Loucy (cell line): ENCODE measurements at regions not wholly inside any gene's neighbourhood (a gene's known extent, or its start where the extent isn't known, plus 50 kb on each side); places are given as distances from the start of the nearest gene placed in this dataset.

Source experiments
- EZH2phosphoT487 ChIP-seq: fragments of 200-600 bp; IDR thresholded peaks from 2 replicates; pipeline ENCODE4 v1.6.1; 2018; ENCODE audit warnings: antibody characterized with exemption, mild to moderate bottlenecking, moderate library complexity, borderline replicate concordance
- TF ChIP-seq, protein P1 (sequence below): fragments of 200-600 bp; sonication (generic); conservative IDR thresholded peaks from 2 replicates; pipeline ENCODE4 v1.5.1; 2014; ENCODE audit warnings: mild to moderate bottlenecking, antibody characterized with exemption, low read length

DNA sequence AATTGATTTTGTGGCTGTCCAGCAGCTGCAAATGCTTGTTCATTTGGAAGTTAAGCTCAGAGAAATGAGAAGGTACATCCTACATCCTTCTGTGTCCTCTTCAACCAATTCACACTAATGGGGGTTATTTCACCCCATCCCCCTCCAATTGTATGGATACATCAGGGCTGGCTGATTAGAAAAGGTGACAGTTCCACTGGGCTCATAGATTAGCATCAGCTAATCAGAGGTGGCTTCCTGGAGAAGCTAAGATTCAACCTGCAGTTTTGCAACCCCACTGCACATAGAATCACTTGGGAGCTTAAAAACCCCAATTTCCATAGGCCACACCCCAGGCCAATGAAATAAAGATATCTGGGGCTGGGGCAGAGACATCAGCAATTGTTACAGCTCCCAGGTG, 217.7 kb upstream of the TLE3 start:
- TF ChIP-seq, protein P1, sequence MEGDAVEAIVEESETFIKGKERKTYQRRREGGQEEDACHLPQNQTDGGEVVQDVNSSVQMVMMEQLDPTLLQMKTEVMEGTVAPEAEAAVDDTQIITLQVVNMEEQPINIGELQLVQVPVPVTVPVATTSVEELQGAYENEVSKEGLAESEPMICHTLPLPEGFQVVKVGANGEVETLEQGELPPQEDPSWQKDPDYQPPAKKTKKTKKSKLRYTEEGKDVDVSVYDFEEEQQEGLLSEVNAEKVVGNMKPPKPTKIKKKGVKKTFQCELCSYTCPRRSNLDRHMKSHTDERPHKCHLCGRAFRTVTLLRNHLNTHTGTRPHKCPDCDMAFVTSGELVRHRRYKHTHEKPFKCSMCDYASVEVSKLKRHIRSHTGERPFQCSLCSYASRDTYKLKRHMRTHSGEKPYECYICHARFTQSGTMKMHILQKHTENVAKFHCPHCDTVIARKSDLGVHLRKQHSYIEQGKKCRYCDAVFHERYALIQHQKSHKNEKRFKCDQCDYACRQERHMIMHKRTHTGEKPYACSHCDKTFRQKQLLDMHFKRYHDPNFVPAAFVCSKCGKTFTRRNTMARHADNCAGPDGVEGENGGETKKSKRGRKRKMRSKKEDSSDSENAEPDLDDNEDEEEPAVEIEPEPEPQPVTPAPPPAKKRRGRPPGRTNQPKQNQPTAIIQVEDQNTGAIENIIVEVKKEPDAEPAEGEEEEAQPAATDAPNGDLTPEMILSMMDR = no peak
- no peak for TF ChIP-seq EZH2phosphoT487
